ENCODE measurements at regions not wholly inside any gene's neighbourhood (a gene's known extent, or its start where the extent isn't known, plus 50 kb on each side); places are given as distances from the start of the nearest gene placed in this dataset.

GRCh38 chr2:105646774-105647076, 98.0 kb upstream of the NCK2 start:
- peaks cover 32% of the 10 kb centered on the region for H3K4me1 Mint-ChIP-seq
- DNase-seq, result no peak
- peaks cover 8% of the 10 kb centered on the region for H3K27me3 Mint-ChIP-seq (ENCODE audit: low read depth, poor library complexity)
- H3K9me3 Mint-ChIP-seq, result peaks cover 14% of the 10 kb centered on the region
- no peak overlapping the region for H3K27ac Mint-ChIP-seq
- no peak for TF ChIP-seq CTCF (IDR thresholded peaks at IDR 0.05)
- H3K36me3 Mint-ChIP-seq (ENCODE audit: low read depth), result no peaks in the 10 kb centered on the region
- H3K4me3 Mint-ChIP-seq, result no peak overlapping the region

GRCh38 chr2:105645938-105646773, 98.6 kb upstream of the NCK2 start:
- Mint-ChIP-seq H3K4me1 (peaks cover 32% of the 10 kb centered on the region), H3K36me3 (ENCODE audit: low read depth) (no peaks in the 10 kb centered on the region), H3K4me3 (no peak overlapping the region), H3K27me3 (ENCODE audit: low read depth, poor library complexity) (peaks cover 8% of the 10 kb centered on the region), H3K27ac (no peak overlapping the region), H3K9me3 (peaks cover 12% of the 10 kb centered on the region)
- TF ChIP-seq CTCF (IDR thresholded peaks at IDR 0.05), result no peak
- DNase-seq, result no peak

GRCh38 chr2:105645031-105645937, 99.4 kb upstream of the NCK2 start:
- peaks cover 32% of the 10 kb centered on the region for H3K4me1 Mint-ChIP-seq
- no peak overlapping the region for H3K27ac Mint-ChIP-seq
- H3K4me3 Mint-ChIP-seq, result no peak overlapping the region
- H3K27me3 Mint-ChIP-seq (ENCODE audit: low read depth, poor library complexity), result peaks cover 8% of the 10 kb centered on the region
- DNase-seq, result no peak
- peaks cover 5% of the 10 kb centered on the region for H3K9me3 Mint-ChIP-seq
- H3K36me3 Mint-ChIP-seq (ENCODE audit: low read depth), result no peaks in the 10 kb centered on the region
- TF ChIP-seq CTCF (IDR thresholded peaks at IDR 0.05), result no peak

- TF ChIP-seq CTCF (IDR thresholded peaks at IDR 0.05), result no peak
- Mint-ChIP-seq H3K9me3 (peaks cover 3% of the 10 kb centered on the region), H3K4me3 (no peak overlapping the region), H3K27ac (no peak overlapping the region), H3K4me1 (peaks cover 32% of the 10 kb centered on the region), H3K36me3 (ENCODE audit: low read depth) (no peaks in the 10 kb centered on the region), H3K27me3 (ENCODE audit: low read depth, poor library complexity) (peaks cover 8% of the 10 kb centered on the region)
- DNase-seq, result no peak
Measured at GRCh38 chr2:105644174-105644980, 100.3 kb upstream of the NCK2 start.

DNA sequence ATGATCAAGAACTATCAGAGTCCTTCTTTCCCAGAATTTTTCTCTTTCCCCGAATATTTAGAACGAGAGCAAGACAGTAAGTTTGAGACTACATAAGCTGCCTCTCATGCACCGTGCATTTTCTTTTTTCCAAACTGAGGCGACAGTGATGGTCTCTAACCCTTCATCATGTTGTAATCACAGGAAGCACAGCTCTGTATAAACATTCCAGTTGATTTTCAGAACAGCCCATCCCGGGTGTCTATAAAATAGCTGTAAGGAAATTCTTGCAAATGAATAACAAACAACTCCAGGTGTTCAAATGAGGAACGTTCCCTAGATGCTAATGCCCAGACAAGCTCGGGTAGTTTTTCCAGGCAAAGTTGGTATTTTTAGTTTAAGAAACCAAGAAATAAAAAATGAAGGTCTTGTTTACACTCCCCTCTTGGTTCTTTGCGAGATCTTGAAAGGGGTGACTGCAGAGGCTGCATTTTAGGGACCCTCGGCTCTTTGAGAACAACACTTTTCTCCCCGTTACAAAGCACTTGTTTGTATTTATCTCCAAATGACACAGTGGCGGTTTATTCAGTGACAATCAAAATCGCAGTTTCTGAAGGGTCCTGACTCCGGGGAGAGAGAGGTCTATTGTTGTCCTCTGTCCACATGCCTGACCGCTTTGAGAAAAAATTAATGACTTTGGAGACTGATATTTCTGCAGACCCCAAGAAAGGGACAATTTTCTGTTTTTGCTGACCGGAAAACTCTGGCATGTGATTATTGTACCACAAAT, 101.1 kb upstream of the NCK2 start:
- DNase-seq, result no peak
- Mint-ChIP-seq H3K4me3 (no peak overlapping the region), H3K27ac (no peak overlapping the region), H3K4me1 (peaks cover 32% of the 10 kb centered on the region), H3K9me3 (no peaks in the 10 kb centered on the region), H3K36me3 (ENCODE audit: low read depth) (no peaks in the 10 kb centered on the region), H3K27me3 (ENCODE audit: low read depth, poor library complexity) (peaks cover 8% of the 10 kb centered on the region)
- no peak for TF ChIP-seq CTCF (IDR thresholded peaks at IDR 0.05)

Data from nephron progenitor cell (in vitro differentiated cells).